ENCODE measurements at regions not wholly inside any gene's neighbourhood (a gene's known extent, or its start where the extent isn't known, plus 50 kb on each side); places are given as distances from the start of the nearest gene placed in this dataset.

DNA sequence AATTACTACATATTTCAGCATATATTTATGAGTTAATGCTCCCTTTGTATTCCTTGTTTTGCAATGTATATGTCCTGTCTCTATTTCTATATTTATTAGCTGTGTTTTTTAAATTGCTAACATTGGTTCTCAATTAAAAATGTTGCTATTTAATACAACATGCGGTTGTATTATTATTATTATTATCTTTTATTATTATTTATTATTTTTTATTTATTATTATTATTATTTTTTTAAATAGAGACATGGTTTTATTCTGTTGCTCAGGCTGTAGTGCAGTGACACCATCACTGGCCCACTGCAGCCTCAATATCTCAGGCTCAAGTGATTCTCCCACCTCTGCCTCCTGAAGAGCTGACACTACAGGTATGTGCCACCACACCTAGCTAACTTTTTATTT lies 1005.9 kb upstream of the ADGRL3 start:
- no peak for DNase-seq (ENCODE audit: low read depth)

DNA sequence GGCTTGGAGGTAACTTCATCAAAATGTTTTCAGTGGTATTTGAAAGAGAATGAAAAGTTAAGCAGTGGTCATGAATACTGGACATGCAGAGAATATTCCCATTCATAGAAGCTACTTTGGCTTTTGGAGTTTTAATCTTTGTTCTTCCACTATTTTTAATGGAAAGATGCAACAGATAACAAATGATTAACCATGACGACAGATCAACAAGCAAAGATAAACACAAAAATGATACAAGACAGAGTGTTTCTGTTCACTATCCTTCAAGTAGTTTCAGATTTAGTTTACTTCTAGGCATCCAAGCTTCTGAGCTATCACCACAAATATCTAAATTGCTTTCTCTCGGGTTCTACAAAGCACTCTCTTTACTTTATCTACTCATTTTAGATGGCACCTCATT lies 1004.9 kb upstream of the ADGRL3 start:
- no peak for DNase-seq (ENCODE audit: low read depth)

DNA sequence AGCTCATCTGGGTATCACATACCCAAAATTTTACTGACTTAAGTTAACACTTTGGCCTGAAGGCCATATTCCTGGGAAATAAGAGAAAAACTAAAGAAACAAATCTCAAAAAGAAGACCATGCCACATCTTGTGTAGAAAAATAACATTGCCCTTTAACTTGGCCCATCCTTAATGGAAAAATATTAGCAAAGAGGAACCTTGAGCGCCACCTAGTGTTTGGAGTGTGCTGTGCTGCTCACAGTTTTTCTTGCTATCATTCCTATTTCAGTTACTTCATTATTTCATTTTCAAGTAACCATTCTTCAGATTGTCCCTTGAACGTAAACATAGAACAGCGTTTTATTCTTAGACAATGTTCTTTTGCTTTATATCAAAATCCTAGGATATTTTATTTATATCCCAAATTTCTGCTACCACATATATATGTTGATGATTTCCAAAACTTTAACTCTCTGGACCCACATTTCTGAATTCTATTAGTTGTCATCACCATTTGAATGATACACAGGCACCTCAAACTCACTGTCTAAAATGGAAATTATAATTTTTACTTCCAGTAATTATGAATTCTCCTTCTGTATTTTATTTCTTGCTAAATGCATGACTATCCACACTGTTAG lies 999.0 kb upstream of the ADGRL3 start:
- peak; percentile 42 for DNase-seq (ENCODE audit: low read depth)

DNA sequence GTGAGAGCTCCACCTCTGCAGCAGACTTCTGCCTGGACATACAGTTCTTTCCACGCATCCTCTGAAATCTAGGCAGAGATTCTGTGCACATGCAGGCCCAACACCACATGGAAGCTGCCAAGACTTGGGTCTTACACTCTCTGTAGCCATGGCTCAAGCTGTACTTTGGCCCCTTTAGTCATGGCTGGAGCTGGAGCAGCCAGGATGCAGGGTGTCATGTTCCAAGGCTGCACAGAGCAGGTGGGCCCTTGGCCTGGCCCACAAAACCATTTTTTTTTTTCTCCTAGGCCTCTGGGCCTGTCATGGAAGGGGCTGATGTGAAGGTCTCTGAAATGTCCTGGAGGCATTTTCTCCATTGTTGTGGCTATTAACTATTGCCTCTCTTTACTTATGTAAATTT lies 990.5 kb upstream of the ADGRL3 start:
- DNase-seq (ENCODE audit: low read depth), result no peak

DNA sequence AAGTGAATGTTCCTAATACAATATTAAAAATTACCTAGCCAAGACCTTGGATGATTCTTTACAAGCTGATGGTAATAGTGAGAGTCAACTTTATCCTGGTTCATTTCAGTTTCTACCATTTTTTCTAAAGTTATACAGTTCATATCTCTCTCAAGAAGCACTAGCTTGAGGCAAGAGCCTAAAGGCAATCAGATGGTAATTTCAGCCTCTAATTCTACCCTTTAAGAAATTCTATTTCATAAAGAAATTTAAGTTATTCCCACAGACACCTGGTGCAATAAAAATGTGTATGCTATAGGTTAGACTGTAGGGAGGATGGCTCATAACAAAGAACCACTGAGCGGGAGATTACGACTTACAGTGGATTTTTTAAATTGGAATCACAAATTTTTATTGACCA lies 984.2 kb upstream of the ADGRL3 start:
- DNase-seq (ENCODE audit: low read depth), result no peak

DNA sequence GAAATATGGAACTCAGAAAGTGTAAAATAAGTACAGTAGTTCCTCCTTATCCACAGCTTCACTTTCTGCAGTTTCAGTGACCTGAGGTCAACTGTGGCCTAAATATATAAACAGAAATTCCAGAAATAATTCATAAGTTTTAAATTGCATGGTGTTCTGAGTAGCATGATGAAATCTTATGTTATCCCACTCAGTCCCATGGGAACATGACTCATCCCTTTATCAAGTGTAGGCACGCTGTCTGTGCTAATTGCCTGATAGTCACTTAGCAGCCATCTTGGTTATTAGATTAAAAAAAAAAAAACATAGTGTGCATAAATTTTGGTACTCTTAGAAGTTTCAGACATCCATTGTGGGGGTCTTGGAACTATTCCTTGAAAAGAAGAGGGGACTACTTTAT lies 983.4 kb upstream of the ADGRL3 start:
- DNase-seq (ENCODE audit: low read depth), result peak; percentile 90

DNA sequence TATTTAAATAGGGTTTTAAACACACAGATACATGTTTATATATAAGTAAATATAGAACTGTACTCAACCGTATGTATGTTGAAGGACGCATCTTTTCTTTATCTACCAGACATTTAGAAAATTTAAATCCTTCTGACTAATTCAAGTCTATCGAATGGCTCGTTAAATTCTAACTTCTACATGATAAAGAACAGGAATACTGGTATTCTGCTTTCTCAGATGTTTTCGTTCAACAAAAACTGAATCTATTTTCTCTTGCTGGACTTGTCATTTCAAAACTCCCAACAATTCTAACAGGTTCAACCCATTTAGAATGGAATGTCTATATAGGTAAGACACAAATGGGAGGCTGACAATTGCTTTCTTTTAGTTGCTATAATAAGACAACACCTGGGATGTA lies 978.3 kb upstream of the ADGRL3 start:
- DNase-seq (ENCODE audit: low read depth), result no peak

DNA sequence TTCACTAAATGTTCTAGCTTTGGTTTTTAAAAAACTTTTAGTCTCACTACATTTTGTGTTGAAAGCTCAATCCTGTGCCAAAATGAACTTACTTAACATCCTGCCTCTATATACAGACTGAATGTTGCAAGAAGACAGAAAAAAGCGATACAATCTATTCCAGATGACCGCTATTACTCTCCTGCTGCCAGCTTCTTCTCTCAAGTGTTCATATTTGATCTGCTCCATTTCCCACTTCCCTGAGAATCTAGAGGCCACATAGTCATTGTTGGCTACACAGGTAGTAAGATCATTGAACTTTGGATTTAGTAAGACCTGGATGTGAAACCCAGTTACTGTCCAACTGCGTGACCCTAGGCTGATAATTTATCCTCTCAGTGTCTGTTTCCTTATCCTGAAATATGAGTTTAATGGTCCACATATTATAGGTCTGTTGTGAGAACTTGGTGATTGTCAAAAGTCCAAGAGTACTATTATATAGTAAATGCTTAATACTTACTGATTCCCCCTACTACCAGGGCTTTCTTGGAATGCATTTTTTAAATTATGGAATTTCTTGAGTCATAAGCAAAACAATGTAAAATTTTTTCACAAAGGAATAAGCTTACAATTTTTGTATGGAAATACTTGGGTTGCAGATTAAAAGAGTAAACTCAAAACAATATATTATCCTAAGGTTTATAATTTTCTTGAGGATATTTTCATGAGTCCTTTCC lies 976.8 kb upstream of the ADGRL3 start:
- peak; percentile 53 for DNase-seq (ENCODE audit: low read depth)

DNA sequence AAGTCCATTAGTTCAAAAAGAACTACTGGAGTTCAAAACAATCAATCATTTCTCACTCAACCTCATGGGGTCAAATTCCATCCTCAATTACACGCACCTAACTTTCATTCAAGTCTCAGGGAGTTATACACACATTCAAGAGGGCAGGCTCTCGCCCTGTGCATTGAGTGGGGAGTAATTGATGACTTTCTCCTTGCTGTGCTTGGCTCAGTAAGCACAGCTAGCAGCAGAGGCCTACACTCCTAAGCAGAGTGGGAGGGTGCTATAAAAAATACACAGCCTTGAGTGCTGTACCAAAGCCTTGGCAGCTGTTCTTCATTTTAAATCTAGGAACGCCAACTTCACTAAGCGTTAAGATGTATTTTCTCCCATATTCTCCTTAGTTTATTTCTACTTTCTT lies 958.3 kb upstream of the ADGRL3 start:
- no peak for DNase-seq (ENCODE audit: low read depth)

DNA sequence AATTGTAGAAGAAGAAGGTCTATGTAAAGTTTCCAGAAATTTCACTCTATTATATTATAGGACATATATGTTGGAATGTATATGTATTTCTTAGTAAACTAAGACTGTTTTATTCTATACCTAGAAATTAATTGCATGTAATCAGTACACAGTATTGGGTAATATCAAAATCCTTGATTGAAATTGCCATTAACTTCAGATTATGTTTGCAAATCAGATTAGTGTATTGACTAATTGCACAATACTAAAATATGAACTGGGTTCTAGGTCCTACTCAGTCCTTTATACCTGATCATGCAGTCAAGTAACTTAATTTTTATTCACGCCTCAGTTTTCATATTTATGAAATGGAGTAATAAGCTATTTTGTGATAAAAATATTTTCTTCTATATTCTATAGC lies 950.3 kb upstream of the ADGRL3 start:
- no peak for DNase-seq (ENCODE audit: low read depth)

DNA sequence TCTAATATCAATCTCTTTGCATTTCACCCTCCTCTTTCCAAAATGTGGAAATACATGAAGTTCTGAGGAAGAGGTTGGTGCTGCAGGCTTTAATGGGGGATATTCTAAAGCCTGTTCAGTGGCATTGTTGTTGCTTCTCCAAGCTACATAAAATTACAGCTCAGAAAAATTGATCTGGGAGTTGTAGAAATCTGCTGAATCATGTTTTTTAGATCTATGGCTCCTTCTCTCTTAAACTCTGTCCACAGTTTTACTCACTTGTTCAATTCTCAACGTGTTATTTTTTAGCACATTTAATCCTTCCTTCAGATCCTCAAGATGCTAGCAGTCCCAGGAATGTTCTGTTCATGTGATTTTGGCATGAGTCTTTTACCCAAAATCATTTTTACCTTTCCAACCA lies 949.5 kb upstream of the ADGRL3 start:
- no peak for DNase-seq (ENCODE audit: low read depth)

DNA sequence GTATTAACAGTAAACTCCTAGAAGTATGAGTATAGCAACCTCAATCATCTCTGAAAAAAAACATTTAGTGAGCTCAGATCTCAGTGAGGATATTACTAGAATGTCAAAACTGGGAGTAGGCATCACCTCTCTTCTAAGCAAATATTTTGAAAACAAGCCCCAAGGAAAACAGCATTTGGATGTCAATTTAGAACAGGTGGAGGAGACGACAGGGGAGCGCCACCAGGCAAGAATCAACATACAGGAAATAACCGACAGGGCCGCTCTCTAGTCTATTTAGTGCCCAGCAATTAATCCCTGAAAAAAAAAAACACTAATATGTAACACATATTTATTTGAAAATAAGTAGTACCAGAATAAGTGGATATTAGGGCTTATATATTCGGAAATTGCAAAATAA lies 940.3 kb upstream of the ADGRL3 start:
- DNase-seq (ENCODE audit: low read depth), result no peak

DNA sequence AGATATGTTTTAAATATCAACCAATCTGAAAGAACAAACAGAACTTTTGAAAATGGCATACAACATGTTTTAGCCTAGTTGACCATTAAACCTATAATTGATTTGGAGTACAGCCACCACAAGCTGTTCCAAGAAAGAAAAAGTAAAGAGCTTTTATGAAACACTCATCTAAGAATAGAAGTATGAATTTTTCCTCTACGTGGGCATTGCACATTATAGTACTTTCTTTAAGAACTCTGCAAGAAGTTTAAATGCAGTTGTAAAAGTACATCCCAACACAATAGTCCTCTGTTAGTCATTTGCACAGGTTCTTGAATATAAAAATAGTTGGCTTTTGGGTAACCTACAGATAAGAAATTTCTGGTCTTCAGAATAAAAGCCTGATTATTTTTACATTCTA lies 933.6 kb upstream of the ADGRL3 start:
- no peak for DNase-seq (ENCODE audit: low read depth)

DNA sequence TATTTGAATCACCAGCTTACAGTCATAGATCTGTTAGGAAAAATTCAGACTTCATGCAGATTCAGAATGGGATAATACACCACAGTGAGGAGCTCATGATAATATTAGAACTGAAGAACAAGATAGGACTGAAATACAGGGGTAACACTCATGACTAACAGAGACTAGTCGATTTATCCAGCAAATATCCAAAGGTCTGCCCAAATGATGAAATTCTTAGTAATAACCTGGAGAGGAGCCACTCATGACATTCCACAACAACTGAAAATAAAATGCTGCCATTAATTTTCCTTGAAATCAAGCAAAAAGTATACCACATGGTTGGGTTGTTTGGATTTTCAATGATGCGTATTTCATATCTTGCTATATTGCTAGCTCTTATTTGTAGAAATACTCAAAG lies 903.7 kb upstream of the ADGRL3 start:
- peak; percentile 12 for DNase-seq (ENCODE audit: low read depth)

DNA sequence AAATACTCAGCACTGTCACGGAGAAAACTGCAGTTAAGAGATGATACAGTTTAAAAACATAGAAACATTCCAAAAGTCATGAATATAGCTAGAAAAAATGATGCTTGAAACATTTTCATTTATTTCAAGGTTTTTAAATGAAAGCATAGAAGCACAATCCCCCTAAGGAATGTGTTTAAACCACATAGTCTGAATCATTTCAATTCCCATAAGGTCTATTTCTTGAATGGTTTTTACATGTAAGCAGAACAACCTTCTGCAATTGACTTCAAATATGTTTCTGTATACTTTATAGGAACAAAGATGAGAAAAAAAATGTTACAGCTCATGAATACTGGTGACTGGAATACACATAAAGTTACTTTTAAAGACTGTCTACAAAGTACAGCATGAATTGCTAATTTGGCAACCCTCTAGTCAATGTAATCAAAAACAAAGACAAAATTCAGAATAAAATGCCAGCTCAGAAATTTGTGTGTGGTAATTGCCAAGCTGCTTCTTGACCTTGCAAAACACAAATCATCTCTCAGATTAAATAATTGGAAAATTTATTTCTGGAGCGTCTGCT lies 886.4 kb upstream of the ADGRL3 start:
- DNase-seq (ENCODE audit: low read depth), result peak; percentile 8

DNA sequence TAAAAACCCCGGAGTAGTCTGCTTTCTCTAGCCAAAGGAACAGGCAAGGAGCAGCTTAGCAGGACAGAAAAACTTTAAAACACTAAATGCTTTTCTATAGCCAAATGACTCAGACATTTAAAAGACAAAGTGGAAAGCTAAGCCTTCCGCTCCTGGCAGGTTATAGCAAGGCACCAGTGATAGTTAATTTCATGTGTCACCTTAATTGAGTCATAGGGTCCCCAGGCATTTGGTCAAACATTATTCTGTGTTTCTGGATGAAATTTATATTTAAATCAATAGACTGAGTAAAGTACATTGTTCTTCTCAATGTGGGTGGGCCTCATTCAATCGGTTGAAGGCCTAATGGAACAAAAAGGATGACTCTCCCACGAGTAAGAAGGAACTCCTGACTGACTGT lies 885.7 kb upstream of the ADGRL3 start:
- no peak for DNase-seq (ENCODE audit: low read depth)

DNA sequence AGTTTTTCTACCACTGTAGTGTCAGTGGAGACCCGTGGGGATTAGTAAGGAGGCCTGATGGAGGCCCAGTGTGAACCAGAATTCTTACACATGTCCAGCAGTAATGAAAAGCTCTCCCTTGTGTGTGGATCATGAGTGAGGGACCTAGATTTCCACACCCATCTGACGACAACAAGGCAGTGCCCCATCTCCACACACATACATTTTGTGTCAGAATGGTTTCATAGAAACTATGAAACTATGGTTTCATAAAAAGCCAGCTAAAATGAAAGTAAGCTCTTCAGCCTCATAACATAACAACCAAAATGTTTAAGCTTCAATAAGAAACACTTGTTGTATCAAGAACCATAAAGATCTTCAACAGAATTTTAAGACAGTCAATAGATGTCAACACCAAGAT lies 884.5 kb upstream of the ADGRL3 start:
- DNase-seq (ENCODE audit: low read depth), result no peak

DNA sequence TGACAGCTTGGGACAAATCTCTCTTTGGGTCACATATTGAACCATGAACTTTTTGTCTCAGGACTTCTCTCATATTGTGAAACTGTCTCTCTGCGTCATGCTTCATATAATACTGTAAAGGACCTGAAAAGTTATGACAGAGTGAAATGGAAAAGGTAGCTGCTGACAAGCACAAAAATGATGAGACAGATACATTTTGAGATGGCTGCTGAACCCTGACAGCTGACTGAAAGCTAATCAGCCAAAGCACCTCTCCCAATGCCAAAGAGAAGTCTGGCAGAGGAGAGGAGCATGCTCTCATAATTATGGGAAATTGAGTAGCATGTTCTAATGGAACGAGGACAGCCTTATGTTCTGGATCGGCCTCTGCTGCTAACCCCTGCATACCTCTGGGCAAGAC lies 873.4 kb upstream of the ADGRL3 start:
- DNase-seq (ENCODE audit: low read depth), result no peak

DNA sequence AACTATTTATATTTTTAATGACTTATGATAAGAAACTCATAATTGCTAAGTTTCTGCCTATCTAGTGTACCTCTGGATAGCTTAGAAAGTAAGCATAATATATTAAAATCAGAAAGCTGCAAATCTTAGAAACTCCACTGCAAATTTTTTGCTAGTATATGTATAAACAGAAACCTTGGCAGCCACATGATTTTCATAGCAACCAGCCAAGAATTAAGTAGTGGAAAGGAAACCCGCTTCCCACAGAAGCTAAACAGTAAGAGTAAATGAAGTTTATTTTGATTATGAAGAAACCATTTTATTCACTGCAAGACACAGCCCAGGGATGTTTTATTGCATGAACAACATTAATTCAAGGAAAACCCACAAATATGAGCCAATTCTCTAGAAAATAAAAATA lies 872.5 kb upstream of the ADGRL3 start:
- DNase-seq (ENCODE audit: low read depth), result no peak

DNA sequence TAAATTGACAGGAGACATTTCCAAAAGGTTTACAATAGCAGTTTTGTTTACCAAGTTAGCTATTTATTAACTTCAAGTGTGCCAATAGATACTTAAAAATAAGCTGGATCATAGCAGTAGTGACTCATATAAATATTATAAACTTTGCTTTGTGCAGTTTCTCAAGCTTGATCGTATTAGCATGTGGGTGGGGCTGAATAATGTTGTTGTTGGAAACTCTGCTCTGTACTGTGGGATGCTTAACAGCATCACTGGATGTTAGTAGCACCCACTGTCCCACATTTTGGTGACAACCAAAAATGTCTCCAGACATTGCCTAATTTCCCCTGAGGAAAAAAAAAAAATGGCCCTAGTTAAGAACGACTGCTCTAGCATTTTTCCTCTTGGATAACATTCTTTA lies 855.2 kb upstream of the ADGRL3 start:
- DNase-seq (ENCODE audit: low read depth), result no peak

DNA sequence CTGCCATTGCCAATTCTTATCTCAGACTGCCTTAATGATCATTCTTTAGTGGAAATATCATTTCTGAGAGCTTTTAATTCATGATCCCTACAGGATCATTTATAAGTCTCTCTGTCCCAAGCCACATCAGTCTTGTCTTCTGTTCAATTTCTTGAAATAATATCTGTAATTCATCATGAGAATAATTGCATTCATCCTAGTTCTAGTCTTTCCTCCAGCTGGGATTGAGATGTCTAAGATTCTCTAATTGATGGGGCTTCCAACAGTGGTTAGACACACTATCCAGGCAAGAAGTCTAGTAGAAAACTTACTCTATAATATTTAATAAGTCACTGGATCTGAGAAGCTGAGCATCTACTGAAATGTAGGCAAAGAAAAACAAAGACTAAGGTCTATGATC lies 854.7 kb upstream of the ADGRL3 start:
- no peak for DNase-seq (ENCODE audit: low read depth)

DNA sequence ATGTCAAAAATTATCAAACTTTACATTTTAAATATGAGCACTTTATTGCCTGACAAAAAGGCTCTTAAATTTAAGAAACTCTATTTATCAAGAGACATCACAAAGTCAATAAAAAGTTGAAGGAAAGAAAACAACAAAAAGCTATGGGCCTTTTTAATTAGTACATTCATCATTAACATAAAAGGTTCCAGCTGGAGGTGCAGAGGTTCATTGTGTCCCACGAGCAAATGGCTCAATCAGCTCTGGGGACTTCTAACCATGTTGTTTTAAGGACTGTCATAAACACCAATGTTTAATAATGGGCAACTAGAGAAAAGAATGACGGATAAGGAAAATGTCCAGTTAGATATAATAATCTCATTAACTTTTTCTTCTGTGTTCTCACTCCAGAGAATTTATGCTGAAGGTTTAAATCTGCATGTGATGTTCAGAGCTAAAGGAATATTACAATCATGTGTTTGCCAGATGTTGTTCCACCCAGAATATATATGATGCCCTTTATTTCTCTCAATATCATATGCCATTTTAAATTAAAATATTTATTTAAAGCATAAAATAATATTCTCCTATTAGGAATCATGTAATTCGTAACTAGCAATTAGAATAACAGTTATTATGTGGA lies 840.3 kb upstream of the ADGRL3 start:
- no peak for DNase-seq (ENCODE audit: low read depth)

DNA sequence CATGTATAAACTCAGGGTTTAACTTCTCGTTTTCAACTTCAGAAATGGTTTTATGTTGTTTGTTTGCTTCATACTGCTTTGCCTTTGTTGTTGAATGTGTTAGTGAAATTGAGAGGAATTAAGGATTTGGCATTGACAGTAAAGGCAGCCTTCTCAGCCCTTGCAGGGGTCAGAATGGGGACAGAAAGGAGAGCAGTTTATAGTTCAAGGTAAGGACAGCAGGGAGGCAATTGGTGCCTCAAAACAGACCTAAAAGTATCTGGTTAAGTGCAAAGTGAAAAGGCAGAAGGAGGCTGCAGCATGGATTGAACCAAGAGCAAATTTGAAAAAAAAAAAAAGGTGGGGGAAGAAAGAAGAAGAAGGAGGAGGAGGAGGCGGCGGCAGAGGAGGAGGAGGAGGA lies 835.0 kb upstream of the ADGRL3 start:
- DNase-seq (ENCODE audit: low read depth), result no peak

DNA sequence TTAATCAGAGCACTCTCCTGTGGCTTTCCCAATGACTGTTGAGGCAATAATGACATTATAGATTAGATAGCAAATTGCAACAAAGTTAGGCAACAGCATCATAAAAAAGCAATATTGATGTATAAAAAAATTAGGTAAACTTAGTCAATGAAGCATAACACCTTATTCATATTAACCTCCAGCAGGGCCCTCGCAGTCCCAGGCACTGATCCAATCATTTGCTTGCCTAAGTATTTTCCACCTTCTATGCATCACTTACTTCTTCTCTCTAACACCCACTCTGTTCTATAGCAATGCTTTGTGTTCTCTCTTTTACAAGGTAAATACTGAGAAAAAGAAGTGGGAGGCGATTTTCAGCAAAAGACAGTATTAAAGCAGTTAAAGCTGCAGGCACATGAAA lies 833.5 kb upstream of the ADGRL3 start:
- no peak for DNase-seq (ENCODE audit: low read depth)

Data from fibroblast of the conjunctiva (primary cell).